CD4-positive, alpha-beta memory T cell (primary cell): ENCODE measurements at regions not wholly inside any gene's neighbourhood (a gene's known extent, or its start where the extent isn't known, plus 50 kb on each side); places are given as distances from the start of the nearest gene placed in this dataset.

Experiments used
- CTCF ChIA-PET: fragments of 350-600 bp; sonication (Branson Sonifier 250); formaldehyde crosslinking; loops from one replicate; lab custom pipeline; 2021; ENCODE audit warnings: inconsistent platforms; ENCODE audit not compliant: partially characterized antibody; lab: Charles Lee
- POLR2A ChIA-PET: fragments of 350-600 bp; sonication (Branson Sonifier 250); formaldehyde crosslinking; loops from one replicate; lab custom pipeline; 2021; ENCODE audit not compliant: partially characterized antibody; lab: Charles Lee
- DNase-seq, 5 donors: peaks; one replicate each; pipeline versions ENCODE4 v3.0.0 to v3.0.0-alpha.2; 2020 to 2022; ENCODE audit warnings: mixed read lengths in 1 of 5
- H3K27ac ChIP-seq: one replicate; pipeline ENCODE4 v1.7.0; 2013; ENCODE audit warnings: low read depth, low read length
- H3K27me3 ChIP-seq: 2 replicates; pipeline ENCODE4 v1.7.0; 2013; ENCODE audit warnings: mild to moderate bottlenecking, low read length, moderate library complexity; ENCODE audit not compliant: insufficient read depth
- H3K36me3 ChIP-seq: 2 replicates; pipeline ENCODE4 v1.7.0; 2013; ENCODE audit warnings: mild to moderate bottlenecking, low read length, moderate library complexity; ENCODE audit not compliant: insufficient read depth
- H3K4me1 ChIP-seq: 2 replicates; pipeline ENCODE4 v1.7.0; 2013; ENCODE audit warnings: mild to moderate bottlenecking, low read length, moderate library complexity; ENCODE audit not compliant: insufficient read depth
- H3K4me3 ChIP-seq, 2 donors: one replicate each; pipeline ENCODE4 v1.7.0; 2013; ENCODE audit warnings: low read length in 2 of 2, mild to moderate bottlenecking in 1 of 2
- H3K9me3 ChIP-seq, 2 donors: one replicate each; pipeline ENCODE4 v1.7.0; 2013; ENCODE audit warnings: low read length in 2 of 2, control low read depth in 1 of 2; ENCODE audit not compliant: control insufficient read depth in 1 of 2
- H3K27ac Mint-ChIP-seq, 7 donors: one replicate each; pipeline ENCODE4 v1.8.0; 2020 to 2021; ENCODE audit warnings: mixed read lengths in 7 of 7, mild to moderate bottlenecking in 6 of 7, inconsistent platforms in 3 of 7, moderate library complexity in 3 of 7
- H3K27me3 Mint-ChIP-seq, 2 donors: one replicate each; pipeline ENCODE4 v1.8.0; 2020 to 2021; ENCODE audit warnings: mixed read lengths in 2 of 2
- H3K36me3 Mint-ChIP-seq, 2 donors: one replicate each; pipeline ENCODE4 v1.8.0; 2020 to 2021; ENCODE audit warnings: mixed read lengths in 2 of 2, inconsistent platforms in 1 of 2, mild to moderate bottlenecking in 1 of 2
- H3K4me1 Mint-ChIP-seq, 4 donors: one replicate each; pipeline ENCODE4 v1.8.0; 2020 to 2021; ENCODE audit warnings: mixed read lengths in 4 of 4, mild to moderate bottlenecking in 1 of 4
- H3K4me3 Mint-ChIP-seq, 8 donors: one replicate each; pipeline ENCODE4 v1.8.0; 2020 to 2021; ENCODE audit warnings: mixed read lengths in 8 of 8, mild to moderate bottlenecking in 7 of 8, moderate library complexity in 6 of 8, inconsistent platforms in 3 of 8
- H3K9me3 Mint-ChIP-seq, 8 donors: one replicate each; pipeline ENCODE4 v1.8.0; 2020 to 2021; ENCODE audit warnings: mixed read lengths in 8 of 8, mild to moderate bottlenecking in 5 of 8, inconsistent platforms in 3 of 8, moderate library complexity in 1 of 8
- intact Hi-C: fragments of 100-400 bp; cut with micrococcal nuclease; formaldehyde crosslinking; loops from one replicate; pipeline ENCODE4 v1.15.1; 2023

- H3K4me1 ChIP-seq, result no peaks in the 10 kb centered on the region
- ChIA-PET CTCF (no interaction called here), POLR2A (no interaction called here)
- Mint-ChIP-seq H3K27ac (no peak overlapping the region), H3K9me3 (peaks cover 0 to 9% (median 3%) of the 10 kb centered on the region in 8 donors), H3K36me3 (no peaks in the 10 kb centered on the region), H3K4me3 (no peak overlapping the region), H3K27me3 (no peaks in the 10 kb centered on the region), H3K4me1 (no peaks in the 10 kb centered on the region)
- DNase-seq, result no peak
- H3K36me3 ChIP-seq, result no peaks in the 10 kb centered on the region
- H3K27me3 ChIP-seq, result no peaks in the 10 kb centered on the region
- H3K4me3 ChIP-seq, result no peak overlapping the region
- no peak overlapping the region for H3K27ac ChIP-seq
- intact Hi-C loops, result no loop called here
- H3K9me3 ChIP-seq, result no peaks in the 10 kb centered on the region
Measured at GRCh38 chr2:52639692-52640091, 1127.9 kb upstream of the CHAC2 start.

- POLR2A ChIA-PET, result no interaction called here
- Histone ChIP-seq H3K4me1 (no peaks in the 10 kb centered on the region), H3K36me3 (no peaks in the 10 kb centered on the region), H3K4me3 (no peak overlapping the region), H3K27me3 (no peaks in the 10 kb centered on the region), H3K9me3 (no peaks in the 10 kb centered on the region), H3K27ac (no peak overlapping the region)
- Mint-ChIP-seq H3K36me3 (no peaks in the 10 kb centered on the region), H3K4me3 (no peak overlapping the region), H3K27ac (no peak overlapping the region), H3K27me3 (no peaks in the 10 kb centered on the region), H3K9me3 (peaks cover 0 to 11% (median 5%) of the 10 kb centered on the region in 8 donors), H3K4me1 (no peaks in the 10 kb centered on the region)
- DNase-seq, result no peak
- CTCF ChIA-PET, result no interaction called here
- intact Hi-C loops, result no loop called here
Measured at GRCh38 chr2:52632543-52632942, 1135.1 kb upstream of the CHAC2 start.

GRCh38 chr2:52629944-52630343 lies 1137.7 kb upstream of the CHAC2 start:
- Mint-ChIP-seq H3K4me1 (no peaks in the 10 kb centered on the region), H3K9me3 (peaks cover 0 to 9% (median 6%) of the 10 kb centered on the region in 8 donors), H3K27me3 (no peaks in the 10 kb centered on the region), H3K27ac (no peak overlapping the region), H3K4me3 (no peak overlapping the region), H3K36me3 (no peaks in the 10 kb centered on the region)
- Histone ChIP-seq H3K4me3 (no peak overlapping the region), H3K36me3 (no peaks in the 10 kb centered on the region), H3K27ac (no peak overlapping the region), H3K9me3 (no peaks in the 10 kb centered on the region), H3K4me1 (no peaks in the 10 kb centered on the region), H3K27me3 (no peaks in the 10 kb centered on the region)
- ChIA-PET POLR2A (no interaction called here), CTCF (no interaction called here)
- intact Hi-C loops, result no loop called here
- no peak for DNase-seq

- H3K27me3 Mint-ChIP-seq, result no peaks in the 10 kb centered on the region
- ChIA-PET CTCF (no interaction called here), POLR2A (no interaction called here)
- no peak overlapping the region for H3K4me3 ChIP-seq
- no peak for DNase-seq
- H3K27ac Mint-ChIP-seq, result no peak overlapping the region
- intact Hi-C loops, result no loop called here
- H3K27me3 ChIP-seq, result no peaks in the 10 kb centered on the region
- no peak overlapping the region for H3K27ac ChIP-seq
- no peaks in the 10 kb centered on the region for H3K9me3 ChIP-seq
- H3K4me1 Mint-ChIP-seq, result no peaks in the 10 kb centered on the region
- no peaks in the 10 kb centered on the region for H3K4me1 ChIP-seq
- H3K36me3 Mint-ChIP-seq, result no peaks in the 10 kb centered on the region
- H3K9me3 Mint-ChIP-seq, result peaks cover 0 to 9% (median 6%) of the 10 kb centered on the region in 8 donors
- no peak overlapping the region for H3K4me3 Mint-ChIP-seq
- H3K36me3 ChIP-seq, result no peaks in the 10 kb centered on the region
Measured at GRCh38 chr2:52629531-52629930, 1138.1 kb upstream of the CHAC2 start.

- intact Hi-C loops, result no loop called here
- peaks cover 0 to 5% (median 0%) of the 10 kb centered on the region in 8 donors for H3K9me3 Mint-ChIP-seq
- CTCF ChIA-PET, result no interaction called here
Measured at GRCh38 chr2:52622266-52622665, 1145.3 kb upstream of the CHAC2 start.

GRCh38 chr2:52613064-52613463 lies 1154.5 kb upstream of the CHAC2 start:
- CTCF ChIA-PET, result no interaction called here
- Histone ChIP-seq H3K27me3 (no peaks in the 10 kb centered on the region), H3K4me1 (no peaks in the 10 kb centered on the region), H3K36me3 (no peaks in the 10 kb centered on the region), H3K4me3 (no peak overlapping the region), H3K27ac (no peak overlapping the region), H3K9me3 (no peaks in the 10 kb centered on the region)
- Mint-ChIP-seq H3K4me1 (peaks cover 0 to 2% (median 0%) of the 10 kb centered on the region in 4 donors), H3K36me3 (no peaks in the 10 kb centered on the region), H3K27ac (no peak overlapping the region), H3K9me3 (peaks cover 0 to 5% (median under 1%) of the 10 kb centered on the region in 8 donors), H3K4me3 (no peak overlapping the region), H3K27me3 (no peaks in the 10 kb centered on the region)
- POLR2A ChIA-PET, result no interaction called here
- no peak for DNase-seq
- intact Hi-C loops, result no loop called here

More at GRCh38 chr2:52622266-52622665, 1145.3 kb upstream of the CHAC2 start:
- Histone ChIP-seq H3K27ac (no peak overlapping the region), H3K27me3 (no peaks in the 10 kb centered on the region), H3K36me3 (no peaks in the 10 kb centered on the region), H3K9me3 (peaks cover 0 to 2% of the 10 kb centered on the region in 2 donors), H3K4me3 (no peak overlapping the region), H3K4me1 (no peaks in the 10 kb centered on the region)
- POLR2A ChIA-PET, result no interaction called here
- peaks cover 0 to 1% (median 0%) of the 10 kb centered on the region in 4 donors for H3K4me1 Mint-ChIP-seq
- H3K36me3 Mint-ChIP-seq, result no peaks in the 10 kb centered on the region
- H3K27ac Mint-ChIP-seq, result no peak overlapping the region
- no peaks in the 10 kb centered on the region for H3K27me3 Mint-ChIP-seq
- H3K4me3 Mint-ChIP-seq, result no peak overlapping the region
- no peak for DNase-seq

GRCh38 chr2:52611759-52612158 lies 1155.8 kb upstream of the CHAC2 start:
- Histone ChIP-seq H3K4me3 (no peak overlapping the region), H3K27ac (no peak overlapping the region), H3K36me3 (no peaks in the 10 kb centered on the region), H3K27me3 (no peaks in the 10 kb centered on the region), H3K4me1 (no peaks in the 10 kb centered on the region), H3K9me3 (no peaks in the 10 kb centered on the region)
- H3K9me3 Mint-ChIP-seq, result peaks cover 0 to 5% (median 0%) of the 10 kb centered on the region in 8 donors
- no peak for DNase-seq
- POLR2A ChIA-PET, result no interaction called here
- no peaks in the 10 kb centered on the region for H3K36me3 Mint-ChIP-seq
- intact Hi-C loops, result no loop called here
- H3K27ac Mint-ChIP-seq, result no peak overlapping the region
- H3K4me1 Mint-ChIP-seq, result no peaks in the 10 kb centered on the region
- no peak overlapping the region for H3K4me3 Mint-ChIP-seq
- no peaks in the 10 kb centered on the region for H3K27me3 Mint-ChIP-seq
- CTCF ChIA-PET, result no interaction called here

GRCh38 chr2:52608030-52608429 lies 1159.6 kb upstream of the CHAC2 start:
- no peak for DNase-seq
- Mint-ChIP-seq H3K27ac (no peak overlapping the region), H3K9me3 (peaks cover 0 to 8% (median 0%) of the 10 kb centered on the region in 8 donors), H3K36me3 (no peaks in the 10 kb centered on the region), H3K4me3 (no peak overlapping the region), H3K4me1 (no peaks in the 10 kb centered on the region), H3K27me3 (no peaks in the 10 kb centered on the region)
- no peak overlapping the region for H3K4me3 ChIP-seq
- no peaks in the 10 kb centered on the region for H3K27me3 ChIP-seq
- no peaks in the 10 kb centered on the region for H3K4me1 ChIP-seq
- intact Hi-C loops, result no loop called here
- ChIA-PET CTCF (no interaction called here), POLR2A (no interaction called here)
- no peaks in the 10 kb centered on the region for H3K9me3 ChIP-seq
- H3K27ac ChIP-seq, result no peak overlapping the region
- no peaks in the 10 kb centered on the region for H3K36me3 ChIP-seq
